HG03520 (cell line): ENCODE measurements at regions not wholly inside any gene's neighbourhood (a gene's known extent, or its start where the extent isn't known, plus 50 kb on each side); places are given as distances from the start of the nearest gene placed in this dataset.
"Not testable (repeated sequence)": the region's sequence is repeated elsewhere in the genome, so short reads cannot be mapped to it uniquely, and the experiment has no call there.

ENCODE experiments used
- ATAC-seq: cut with Tn5 transposase; IDR thresholded peaks from one replicate; pipeline ENCODE4 v1.9.1; 2021; ENCODE audit warnings: mild to moderate bottlenecking, moderate library complexity; ENCODE audit not compliant: unreplicated experiment

DNA sequence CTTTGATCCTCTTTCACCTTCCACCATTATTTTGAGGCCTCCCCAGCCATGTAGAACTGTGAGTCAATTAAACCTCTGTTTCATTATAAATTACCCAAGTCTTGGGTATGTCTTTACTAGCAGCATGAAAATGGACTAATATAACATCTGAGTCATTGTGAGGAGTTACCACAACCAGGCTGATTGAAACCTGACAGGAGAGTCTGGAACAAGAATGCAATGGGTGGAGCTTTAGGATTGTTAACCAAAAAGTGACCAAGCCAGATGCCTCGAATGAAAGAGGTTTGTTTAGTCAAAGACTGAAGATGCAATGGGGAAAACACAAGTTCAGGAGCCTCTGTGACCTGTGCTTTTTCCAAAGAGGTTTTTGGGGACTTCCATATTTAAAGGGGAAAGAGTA is 659.0 kb downstream of the SLITRK6 start:
- no peak for ATAC-seq

GRCh38 chr13:85137516-85137915 is 661.7 kb downstream of the SLITRK6 start:
- ATAC-seq: no peak

DNA sequence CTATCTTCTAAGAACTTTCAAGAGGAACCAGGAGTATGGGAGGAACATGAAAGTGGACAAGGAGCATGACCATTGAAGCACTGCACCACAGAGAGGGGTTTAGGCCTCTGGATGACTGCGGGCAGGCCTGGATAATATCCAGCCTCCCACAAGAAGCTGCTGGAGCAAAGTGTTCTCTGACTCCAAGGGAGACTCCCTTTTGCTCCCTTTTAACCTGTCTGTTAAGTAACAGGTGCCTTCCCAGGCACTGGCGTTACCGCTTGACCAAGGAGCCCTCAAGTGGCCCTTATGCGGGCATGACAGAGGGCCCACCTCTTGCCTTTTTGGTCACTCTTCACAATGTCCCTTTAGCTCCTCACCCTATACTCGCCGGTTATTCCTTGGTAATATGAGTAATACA is 666.2 kb downstream of the SLITRK6 start:
- no peak for ATAC-seq

DNA sequence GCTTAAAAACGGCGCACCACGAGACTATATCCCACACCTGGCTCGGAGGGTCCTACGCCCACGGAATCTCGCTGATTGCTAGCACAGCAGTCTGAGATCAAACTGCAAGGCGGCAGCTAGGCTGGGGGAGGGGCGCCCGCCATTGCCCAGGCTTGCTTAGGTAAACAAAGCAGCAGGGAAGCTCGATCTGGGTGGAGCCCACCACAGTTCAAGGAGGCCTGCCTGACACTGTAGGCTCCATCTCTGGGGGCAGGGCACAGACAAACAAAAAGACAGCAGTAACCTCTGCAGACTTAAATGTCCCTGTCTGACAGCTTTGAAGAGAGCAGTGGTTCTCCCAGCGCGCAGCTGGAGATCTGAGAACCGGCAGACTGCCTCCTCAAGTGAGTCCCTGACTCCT is 675.7 kb downstream of the SLITRK6 start:
- not testable (repeated sequence) for ATAC-seq

GRCh38 chr13:85108356-85108755 is 690.9 kb downstream of the SLITRK6 start:
- ATAC-seq: no peak

GRCh38 chr13:85099245-85099644 is 700.0 kb downstream of the SLITRK6 start:
- no peak for ATAC-seq

DNA sequence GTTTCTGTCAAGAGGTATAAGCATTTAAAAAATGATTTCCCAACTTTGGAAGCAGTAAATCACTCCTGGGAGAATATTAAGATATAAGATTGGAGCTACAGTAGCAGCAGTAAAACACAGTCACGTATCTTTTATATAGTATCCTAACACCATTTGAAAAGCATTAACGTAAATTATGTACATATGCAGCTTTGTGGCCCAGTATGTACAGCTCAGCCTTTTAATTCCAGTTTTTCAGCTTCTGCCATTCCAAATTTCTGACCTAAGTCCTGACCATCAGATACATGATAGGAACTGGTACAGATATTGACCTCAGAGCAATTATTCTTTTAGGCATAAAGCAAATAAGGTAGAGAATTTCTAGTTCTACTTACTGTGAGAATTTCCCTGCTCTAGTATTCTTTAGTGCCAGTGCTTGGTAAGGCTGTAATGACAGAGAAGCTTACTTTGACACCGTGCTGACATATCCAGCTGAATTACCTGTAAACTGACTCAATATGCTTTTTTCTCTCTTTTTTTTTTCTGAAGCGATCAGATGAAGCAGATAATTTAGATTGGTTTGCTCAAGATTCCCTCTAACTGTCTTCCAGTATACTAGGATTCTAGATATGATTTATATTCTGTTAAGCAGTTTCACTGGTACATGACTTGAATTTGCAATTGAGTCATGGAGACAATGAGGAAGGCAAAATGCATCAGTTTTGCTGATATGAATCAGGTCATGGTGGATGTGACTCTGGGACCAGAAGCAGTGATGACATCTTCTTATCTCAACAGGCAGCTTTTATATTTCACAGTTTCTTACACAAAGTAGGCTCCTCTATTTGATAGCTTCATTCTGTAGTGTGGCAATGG is 703.6 kb downstream of the SLITRK6 start:
- ATAC-seq: no peak

DNA sequence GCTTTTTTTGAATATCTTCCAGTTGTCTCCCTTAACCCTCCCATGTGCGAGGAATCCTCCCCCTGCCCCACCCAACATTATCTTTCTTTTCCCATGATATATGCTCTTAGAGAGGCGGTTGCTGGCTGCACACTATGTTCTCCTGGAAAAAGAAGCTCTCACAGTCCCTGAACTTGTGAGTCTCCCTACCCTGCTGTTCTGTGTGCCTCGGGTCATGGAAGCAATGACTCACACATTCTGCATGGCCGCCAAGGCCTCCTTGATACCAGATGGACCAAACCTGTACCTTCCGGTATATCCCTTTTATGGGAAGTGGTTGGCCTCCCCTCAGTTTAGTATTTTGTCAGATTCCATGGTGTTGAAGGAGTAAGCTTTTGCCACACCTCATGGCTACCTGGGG is 705.4 kb downstream of the SLITRK6 start:
- ATAC-seq: no peak

GRCh38 chr13:85091631-85092234 is 707.5 kb downstream of the SLITRK6 start:
- ATAC-seq: no peak

- no peak for ATAC-seq
Observed at GRCh38 chr13:85089186-85089585, 710.0 kb downstream of the SLITRK6 start.

DNA sequence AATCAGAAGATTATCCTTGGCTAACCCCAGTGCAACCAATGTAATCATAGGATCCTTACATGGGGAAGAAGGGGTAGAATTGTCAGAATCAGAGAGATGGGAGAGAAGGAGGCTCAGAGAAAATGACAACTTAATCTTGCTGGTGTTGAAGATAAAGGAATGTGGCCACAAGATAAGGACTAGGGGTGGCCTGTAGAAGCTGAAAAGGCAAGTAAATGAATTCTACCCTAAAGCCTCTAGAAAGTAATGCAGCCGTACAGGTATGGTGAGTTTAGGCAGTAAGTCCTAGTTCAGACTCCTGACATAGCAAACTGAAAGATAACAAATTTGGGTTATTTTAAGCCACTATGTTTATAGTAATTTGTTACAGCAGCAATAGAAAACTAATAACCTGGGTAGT is 718.5 kb downstream of the SLITRK6 start:
- ATAC-seq: no peak

- ATAC-seq: no peak
Observed at GRCh38 chr13:85076343-85076742, 722.9 kb downstream of the SLITRK6 start.

- ATAC-seq: no peak
Observed at GRCh38 chr13:85074543-85075313, 724.5 kb downstream of the SLITRK6 start.

- no peak for ATAC-seq
Observed at GRCh38 chr13:85068231-85068630, 731.0 kb downstream of the SLITRK6 start.

DNA sequence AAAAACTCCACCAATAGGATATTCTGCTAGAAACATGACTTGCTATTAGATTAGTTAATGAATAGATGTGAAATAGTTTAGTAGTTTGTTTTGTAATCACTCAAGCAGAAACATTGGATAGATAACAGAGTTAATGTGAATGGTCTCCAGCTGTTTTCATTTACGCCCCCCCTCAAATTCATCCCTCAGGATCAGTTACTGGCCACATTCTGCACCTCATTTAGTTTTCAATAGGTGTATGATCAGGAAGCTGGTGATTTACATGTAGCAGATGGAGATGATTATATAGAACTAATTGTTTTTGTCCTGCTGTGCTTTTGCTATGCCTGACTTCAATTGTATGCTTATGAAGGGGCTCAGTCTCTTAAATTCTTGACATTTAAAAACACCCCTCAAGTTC is 759.0 kb downstream of the SLITRK6 start:
- no peak for ATAC-seq

GRCh38 chr13:85031771-85032170 is 767.4 kb downstream of the SLITRK6 start:
- no peak for ATAC-seq

DNA sequence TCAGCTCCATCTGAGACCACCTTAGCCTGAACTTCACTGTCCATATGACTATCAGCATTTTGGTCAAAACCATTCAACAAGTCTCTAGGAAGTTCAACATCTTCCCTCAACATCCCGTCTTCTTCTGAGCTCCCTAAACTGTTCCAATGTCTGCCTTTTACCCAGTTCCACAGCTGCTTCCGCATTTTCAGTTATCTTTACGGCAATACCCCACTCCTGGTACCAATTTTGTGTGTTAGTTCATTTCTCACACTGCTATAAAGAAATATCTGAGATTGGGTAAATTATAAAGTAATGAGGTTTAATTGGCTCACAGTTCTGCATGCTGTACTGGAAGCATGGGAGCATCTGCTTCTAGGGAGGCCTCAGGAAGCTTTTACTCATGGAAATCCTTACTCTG is 771.2 kb downstream of the SLITRK6 start:
- ATAC-seq: no peak

DNA sequence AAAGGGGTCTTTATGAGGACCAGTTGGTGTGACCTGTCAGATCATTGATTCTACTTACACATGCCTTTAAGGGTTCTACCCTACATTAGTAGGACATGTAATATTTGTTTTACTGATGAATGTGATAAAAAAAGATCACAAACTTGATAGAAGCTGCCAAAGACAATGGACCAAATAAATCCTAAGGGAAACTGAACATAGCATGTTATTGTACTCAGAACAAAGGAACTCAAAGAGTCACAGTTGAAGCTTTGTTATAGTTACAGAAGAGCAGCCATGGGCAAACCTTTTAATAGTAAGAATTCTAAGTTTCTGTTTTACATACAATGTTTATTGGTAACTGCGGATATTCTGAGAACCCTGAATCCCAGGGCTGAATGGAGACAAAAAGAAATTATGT is 780.1 kb downstream of the SLITRK6 start:
- no peak for ATAC-seq

DNA sequence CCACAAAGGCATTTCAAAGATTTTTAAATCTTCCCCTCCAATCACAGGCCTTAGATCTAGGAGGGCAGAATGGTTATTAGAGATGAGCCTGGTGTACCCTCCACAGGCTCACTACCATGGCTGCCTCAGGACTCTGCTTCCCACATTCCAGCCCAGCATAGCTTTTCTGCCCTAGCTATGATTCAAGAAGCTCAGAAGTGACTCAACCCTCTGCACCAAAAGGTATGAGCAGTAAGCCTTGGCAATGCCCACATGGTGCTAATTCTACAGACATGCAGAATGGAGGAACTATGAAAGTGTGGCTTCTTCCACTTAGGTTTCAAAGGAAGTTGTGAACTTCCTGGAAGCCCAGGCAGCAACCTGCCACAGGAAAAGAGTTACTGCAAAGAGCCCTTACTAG is 786.2 kb downstream of the SLITRK6 start:
- ATAC-seq: no peak

DNA sequence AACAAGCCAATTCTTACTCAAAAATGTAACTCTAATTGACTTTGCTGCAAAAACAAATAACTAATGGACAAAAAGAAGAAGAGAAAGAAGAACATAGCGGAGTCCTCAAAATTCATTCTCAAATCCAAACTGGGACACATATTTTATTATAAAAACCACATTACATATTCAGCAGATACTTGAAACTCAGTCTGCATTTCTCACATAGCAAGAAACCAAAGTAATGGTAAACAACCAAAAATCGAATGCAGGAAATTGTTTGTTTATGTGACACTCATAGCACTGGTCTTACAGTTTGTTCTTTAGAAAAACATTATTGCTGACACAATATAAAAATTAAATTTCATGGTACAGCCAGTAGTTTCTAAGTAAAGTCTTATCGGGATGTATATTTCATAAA is 789.8 kb downstream of the SLITRK6 start:
- no peak for ATAC-seq

DNA sequence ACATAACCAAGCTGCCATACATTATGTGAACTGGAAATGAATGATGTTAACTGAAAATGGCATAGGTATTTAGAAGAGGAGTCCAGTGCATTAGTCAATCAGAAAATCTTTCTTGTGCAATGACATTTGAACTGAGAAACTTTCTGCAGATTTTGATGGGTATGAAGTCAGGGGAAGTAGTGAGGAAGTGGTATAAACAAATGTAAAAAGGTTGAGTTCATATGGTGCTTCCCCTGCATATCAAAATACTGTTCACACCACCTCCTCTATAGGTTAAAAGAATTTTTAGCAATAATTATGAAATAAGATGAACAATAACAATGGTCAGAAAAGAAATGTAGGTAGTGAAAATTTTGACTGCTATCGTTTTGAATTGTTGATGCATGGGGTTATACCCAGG is 800.0 kb downstream of the SLITRK6 start:
- no peak for ATAC-seq

DNA sequence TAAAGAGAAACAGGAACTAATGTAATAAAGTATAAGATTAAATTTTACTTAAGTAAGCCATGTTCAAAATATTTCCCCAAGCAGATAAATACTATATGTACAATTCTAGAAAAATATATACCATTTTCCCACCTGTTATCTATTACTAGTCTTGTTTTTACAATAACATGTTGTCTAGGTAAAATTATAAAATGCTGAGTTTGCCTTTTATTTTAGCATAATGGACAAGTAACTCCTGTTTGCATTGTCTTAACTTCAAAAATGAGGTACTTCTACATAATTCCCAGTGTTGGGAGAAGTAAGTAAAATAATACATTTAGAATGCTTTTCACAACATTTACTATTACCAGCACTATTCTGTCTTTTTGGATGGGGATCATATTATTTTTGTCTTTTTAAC is 800.5 kb downstream of the SLITRK6 start:
- no peak for ATAC-seq
